Adipocyte (in vitro differentiated cells): ENCODE measurements at regions not wholly inside any gene's neighbourhood (a gene's known extent, or its start where the extent isn't known, plus 50 kb on each side); places are given as distances from the start of the nearest gene placed in this dataset.
"Not testable (repeated sequence)": the region's sequence is repeated elsewhere in the genome, so short reads cannot be mapped to it uniquely, and the experiment has no call there.

Experiments
- DNase-seq: peaks from one replicate; pipeline ENCODE4 v3.0.0-alpha.2; 2015; ENCODE audit warnings: low read depth
- H3K27me3 ChIP-seq: replicated peaks from 2 replicates; pipeline ENCODE4 v1.7.0; 2013; ENCODE audit warnings: mild to moderate bottlenecking, low read length, moderate library complexity; ENCODE audit not compliant: control insufficient read depth, insufficient read depth
- H3K36me3 ChIP-seq: 2 replicates; pipeline ENCODE4 v1.7.0; 2013; ENCODE audit warnings: low read length, mild to moderate bottlenecking, moderate library complexity; ENCODE audit not compliant: control insufficient read depth, insufficient read depth, severe bottlenecking
- H3K4me1 ChIP-seq: 2 replicates; pipeline ENCODE4 v1.7.0; 2013; ENCODE audit warnings: mild to moderate bottlenecking, low read length, moderate library complexity; ENCODE audit not compliant: control insufficient read depth, insufficient read depth
- H3K4me3 ChIP-seq: 2 replicates; pipeline ENCODE4 v1.7.0; 2013; ENCODE audit warnings: mild to moderate bottlenecking, low read length, moderate library complexity
- H3K9ac ChIP-seq: 2 replicates; pipeline ENCODE4 v1.7.0; 2013; ENCODE audit warnings: mild to moderate bottlenecking, low read length, moderate library complexity
- H3K9me3 ChIP-seq: 2 replicates; pipeline ENCODE4 v1.7.0; 2013; ENCODE audit warnings: mild to moderate bottlenecking, low read length, moderate library complexity; ENCODE audit not compliant: control insufficient read depth

DNA sequence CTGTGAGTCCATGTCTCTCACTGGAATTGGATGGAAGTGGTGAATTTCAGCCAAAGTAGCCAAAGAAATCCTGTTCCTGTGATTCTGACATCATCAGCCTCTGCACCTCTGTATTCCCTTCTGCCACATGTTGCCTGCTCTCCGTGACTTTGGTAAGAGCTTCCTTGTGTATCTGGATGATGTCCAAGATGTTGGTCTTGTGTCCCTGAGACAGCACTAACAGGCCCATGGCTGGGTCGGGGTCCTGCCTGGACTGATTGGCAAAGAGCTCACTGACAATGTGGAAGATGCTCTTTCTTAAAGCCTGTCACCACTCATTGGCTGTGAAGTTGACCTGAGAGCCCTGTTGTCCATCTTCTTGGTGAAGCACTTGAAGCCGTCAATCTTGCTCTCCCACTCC lies 247.3 kb downstream of the CWH43 start:
- H3K4me3 ChIP-seq, H3K9ac ChIP-seq, DNase-seq, H3K27me3 ChIP-seq, H3K36me3 ChIP-seq, H3K4me1 ChIP-seq, H3K9me3 ChIP-seq: not testable (repeated sequence)

DNA sequence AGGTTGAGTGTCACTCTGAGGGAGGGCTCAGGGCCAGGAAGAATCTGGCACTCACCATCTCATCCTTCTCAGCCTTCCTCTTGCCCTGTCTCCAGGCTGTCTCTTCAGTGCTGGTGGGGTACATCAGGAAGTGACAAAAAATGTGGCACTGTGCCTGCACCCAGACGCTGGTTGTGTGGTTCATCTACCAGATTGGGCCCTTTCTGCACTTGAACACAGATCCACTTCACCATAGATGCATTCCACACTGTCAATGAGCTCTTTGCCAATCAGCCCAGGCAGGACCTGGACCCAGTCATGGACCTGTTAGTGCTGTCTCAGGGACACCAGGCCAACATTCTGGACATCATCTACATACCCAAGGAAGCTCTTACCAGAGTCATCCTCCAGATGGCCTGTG lies 247.7 kb downstream of the CWH43 start:
- H3K9me3 ChIP-seq, H3K4me3 ChIP-seq, H3K4me1 ChIP-seq, H3K9ac ChIP-seq, H3K27me3 ChIP-seq, H3K36me3 ChIP-seq, DNase-seq: not testable (repeated sequence)

DNA sequence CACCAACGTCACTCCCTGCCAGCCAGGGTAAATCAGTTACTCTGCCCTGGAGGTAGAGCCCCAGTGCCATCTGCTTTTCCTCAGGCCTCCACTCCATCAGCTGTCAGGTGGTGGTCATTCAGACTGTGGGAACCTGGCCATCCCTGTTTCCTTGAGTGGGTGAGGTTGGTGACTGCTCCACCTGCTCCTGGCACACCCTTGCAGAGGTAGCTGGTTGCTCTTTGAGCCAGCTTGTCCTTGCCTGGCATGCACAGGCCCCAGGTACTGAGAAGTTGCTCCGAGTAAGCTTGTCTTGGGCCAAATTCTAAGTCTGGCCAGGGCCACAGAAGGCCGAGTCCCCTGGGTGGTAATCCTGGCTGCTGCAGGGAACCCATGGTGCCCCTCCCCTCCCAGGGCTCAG lies 248.3 kb downstream of the CWH43 start:
- H3K4me3 ChIP-seq, H3K9ac ChIP-seq, DNase-seq: not testable (repeated sequence)

DNA sequence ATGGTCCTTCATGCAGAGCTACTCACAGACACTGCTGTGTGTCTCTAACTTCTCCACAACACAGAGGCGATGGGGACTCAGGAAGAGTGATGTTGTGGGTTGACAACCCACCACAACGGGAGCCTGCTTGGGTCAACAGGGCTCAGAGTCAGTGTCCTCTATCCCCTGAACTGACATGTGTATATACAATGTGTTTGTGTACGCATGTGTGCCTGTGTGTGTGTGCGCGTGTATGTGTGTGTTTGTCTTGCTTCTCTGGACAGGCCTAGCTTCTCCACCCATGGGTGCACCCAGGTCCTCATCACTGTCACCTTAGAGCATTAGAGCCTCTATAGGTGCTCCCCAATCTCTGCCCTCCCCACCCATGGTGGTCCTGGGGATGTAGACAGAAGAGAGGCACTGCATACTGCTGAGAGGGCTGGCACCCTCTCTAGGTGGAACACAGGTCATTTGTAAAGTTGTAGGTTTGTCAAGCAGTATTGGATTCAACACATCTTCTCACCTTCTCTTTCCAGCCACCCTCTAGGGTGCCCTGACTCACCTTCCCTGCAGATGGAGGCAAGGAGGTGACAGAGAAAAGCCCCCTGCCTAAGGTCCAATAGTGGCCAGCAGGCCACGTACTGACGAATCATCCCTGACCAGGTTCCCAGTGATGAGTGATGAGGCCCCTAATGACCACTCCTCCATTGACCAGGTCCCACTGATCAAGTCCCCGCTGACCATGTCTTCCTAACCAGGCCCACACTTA lies 249.5 kb downstream of the CWH43 start:
- not testable (repeated sequence) for H3K9ac ChIP-seq, H3K27me3 ChIP-seq, H3K4me3 ChIP-seq, H3K9me3 ChIP-seq, H3K36me3 ChIP-seq, H3K4me1 ChIP-seq, DNase-seq

More for the DNA sequence above, 248.3 kb downstream of the CWH43 start:
- H3K27me3 ChIP-seq, H3K4me1 ChIP-seq, H3K36me3 ChIP-seq, H3K9me3 ChIP-seq: not testable (repeated sequence)

DNA sequence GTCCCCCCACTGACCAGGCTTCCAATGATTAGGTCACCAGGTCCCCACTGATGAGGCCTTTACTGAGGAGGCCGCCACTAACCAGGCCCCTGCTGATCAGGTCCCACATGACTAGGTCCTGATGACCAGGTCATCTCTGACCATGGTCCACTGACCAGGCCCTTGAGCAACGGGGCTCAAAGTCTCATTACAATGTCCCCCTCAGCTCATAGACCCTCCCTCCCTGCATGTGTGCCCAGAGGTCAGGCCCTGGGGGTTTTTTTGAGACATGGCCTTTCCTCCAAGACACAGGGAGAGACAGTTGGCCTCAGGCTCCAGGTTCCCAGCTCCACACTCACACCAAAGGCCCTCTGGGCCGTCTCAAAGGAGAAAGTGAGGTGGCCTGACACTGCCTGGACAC lies 250.4 kb downstream of the CWH43 start:
- not testable (repeated sequence) for H3K9me3 ChIP-seq, H3K4me3 ChIP-seq, H3K9ac ChIP-seq, H3K4me1 ChIP-seq, H3K27me3 ChIP-seq, DNase-seq, H3K36me3 ChIP-seq

DNA sequence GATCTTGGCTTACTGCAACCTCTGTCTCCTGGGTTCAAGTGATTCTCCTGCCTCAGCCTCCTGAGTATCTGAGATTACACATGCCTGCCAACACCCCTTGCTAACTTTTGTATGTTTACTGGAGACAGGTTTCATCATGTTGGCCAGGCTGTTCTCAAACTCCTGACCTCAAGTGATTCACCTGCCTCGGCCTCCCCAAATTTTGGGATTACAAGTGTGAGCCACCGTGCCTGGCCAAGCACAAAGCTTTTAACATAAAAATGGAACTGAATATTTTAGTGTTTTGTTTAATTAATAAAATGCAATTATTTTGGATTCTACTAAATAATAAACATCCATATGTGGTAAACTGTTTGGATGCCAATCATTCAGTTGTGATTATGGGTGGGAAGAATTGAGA lies 255.2 kb downstream of the CWH43 start:
- not testable (repeated sequence) for H3K9ac ChIP-seq, H3K9me3 ChIP-seq, H3K4me3 ChIP-seq, H3K36me3 ChIP-seq, H3K4me1 ChIP-seq, H3K27me3 ChIP-seq, DNase-seq

DNA sequence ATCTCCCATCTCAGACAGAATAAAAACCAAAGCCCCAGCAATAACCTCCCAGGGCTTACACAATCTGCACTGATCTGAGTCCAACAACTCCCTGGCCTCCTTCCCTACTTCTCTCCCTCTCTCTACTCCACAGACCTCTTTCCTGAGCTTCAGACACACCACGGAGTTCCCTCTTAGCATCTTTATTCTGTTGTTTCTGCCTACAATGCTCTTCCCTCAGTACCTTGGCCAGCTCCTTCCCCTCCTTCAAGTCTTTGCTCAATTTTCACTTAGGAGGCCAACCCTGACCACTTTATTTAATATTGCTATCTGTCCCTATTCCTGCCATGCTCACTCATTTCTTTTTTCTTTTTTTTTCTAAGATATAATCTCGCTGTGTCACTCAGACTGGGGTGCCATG lies 276.7 kb downstream of the CWH43 start:
- not testable (repeated sequence) for DNase-seq, H3K4me1 ChIP-seq, H3K36me3 ChIP-seq, H3K4me3 ChIP-seq, H3K9ac ChIP-seq, H3K27me3 ChIP-seq, H3K9me3 ChIP-seq

DNA sequence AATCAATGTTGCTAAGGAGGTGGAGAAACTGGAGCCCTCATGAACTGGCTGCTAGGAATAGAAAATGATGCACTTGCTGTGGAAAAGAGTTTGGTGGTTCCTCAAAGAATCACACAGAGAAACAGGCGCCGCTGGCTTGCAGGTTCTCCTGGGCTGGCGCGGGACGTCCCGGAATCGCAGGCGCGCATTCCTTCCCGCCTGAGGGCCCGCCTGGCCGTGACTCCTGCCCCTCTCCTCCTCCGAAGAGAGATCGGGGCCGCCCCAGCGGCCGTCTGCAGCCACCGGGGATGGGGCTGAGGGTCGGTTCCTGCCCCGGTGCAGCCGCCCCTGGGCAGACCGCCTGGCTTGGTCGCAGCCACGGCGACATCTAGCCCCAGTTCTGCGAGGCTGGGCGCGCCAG lies 284.4 kb downstream of the CWH43 start:
- not testable (repeated sequence) for H3K4me3 ChIP-seq, H3K9me3 ChIP-seq, H3K4me1 ChIP-seq, H3K36me3 ChIP-seq, H3K27me3 ChIP-seq, DNase-seq, H3K9ac ChIP-seq

DNA sequence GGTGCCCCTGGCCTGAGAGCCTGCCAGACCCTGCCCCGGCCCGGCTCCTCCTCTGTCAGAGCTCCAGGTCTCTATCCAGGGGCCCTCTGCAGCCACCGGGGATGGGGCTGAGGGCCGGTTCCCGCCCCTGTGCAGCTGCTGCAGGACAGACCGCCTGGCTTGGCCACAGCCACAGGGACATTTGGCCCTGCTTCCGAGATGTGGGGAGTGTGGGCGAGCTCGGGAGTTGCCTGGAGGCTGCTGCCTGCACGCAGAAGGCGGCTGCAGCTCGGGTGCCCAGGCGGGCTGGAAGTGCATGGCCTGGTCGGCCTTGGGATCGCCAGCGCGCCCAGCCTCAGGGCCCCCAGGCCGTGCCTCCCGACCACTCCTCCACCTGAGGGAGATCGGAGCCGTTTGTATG lies 284.8 kb downstream of the CWH43 start:
- not testable (repeated sequence) for H3K36me3 ChIP-seq, H3K9ac ChIP-seq, H3K9me3 ChIP-seq, H3K4me1 ChIP-seq, DNase-seq, H3K4me3 ChIP-seq, H3K27me3 ChIP-seq

DNA sequence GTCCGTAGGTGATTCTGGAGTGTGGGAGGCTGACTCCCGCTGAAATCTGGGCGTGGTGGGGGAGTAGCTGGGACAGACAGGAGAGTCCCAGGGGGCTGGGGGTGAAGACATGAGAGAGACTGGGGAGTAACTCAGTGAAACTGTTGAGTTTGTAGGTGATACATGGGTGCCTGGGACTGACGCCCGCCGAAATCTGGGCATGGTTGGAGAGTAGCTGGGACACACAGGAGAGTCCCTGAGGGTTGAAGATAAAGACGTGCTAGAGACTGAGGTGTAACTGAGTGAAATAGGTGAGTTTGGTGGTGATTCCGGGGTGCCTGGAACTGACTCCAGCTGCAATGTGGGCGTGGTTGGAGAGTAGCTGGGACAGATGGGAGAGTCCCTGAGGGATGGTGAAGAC lies 299.8 kb downstream of the CWH43 start:
- DNase-seq, H3K36me3 ChIP-seq, H3K9me3 ChIP-seq, H3K4me3 ChIP-seq, H3K9ac ChIP-seq, H3K4me1 ChIP-seq, H3K27me3 ChIP-seq: not testable (repeated sequence)

DNA sequence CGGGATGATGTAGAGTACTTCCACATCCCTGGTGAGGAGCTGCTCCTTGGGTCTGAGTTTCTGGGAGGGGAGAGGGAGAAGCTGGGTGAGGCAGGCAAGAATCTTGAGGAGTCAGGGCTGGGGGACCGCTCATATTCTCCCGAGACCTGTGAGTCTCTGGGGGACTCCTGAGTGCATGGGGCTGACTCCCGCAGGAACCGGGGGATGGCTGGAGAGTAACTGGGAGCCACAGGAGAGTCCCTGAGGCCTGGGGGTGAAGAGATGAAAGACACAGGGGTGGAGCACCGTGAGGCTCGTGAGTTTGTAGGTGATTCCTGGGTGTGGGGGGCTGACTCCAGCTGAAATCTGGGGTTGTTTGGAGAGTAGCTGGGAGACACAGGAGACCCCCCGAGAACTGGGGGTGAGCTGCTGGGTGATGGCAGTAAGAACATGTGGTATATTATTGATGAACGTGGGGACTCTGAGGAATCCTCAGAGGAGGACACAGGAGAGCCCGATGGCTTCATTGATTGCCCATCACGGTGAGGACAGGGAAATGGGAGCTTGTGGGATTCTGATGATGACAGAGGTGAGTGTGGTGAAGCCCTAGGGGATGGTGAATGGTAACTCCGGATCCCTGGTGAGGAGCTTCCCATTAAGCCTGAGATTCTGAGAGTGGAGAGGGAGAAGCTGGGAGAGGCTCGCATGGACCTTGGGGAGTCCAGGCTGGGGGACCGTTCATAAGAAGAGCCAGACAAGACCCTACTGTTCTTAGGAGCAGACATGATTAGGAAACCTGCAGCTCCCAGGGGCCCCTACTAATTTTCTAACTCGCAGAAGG lies 301.1 kb downstream of the CWH43 start:
- not testable (repeated sequence) for H3K4me3 ChIP-seq, H3K9me3 ChIP-seq, H3K27me3 ChIP-seq, H3K4me1 ChIP-seq, DNase-seq, H3K36me3 ChIP-seq, H3K9ac ChIP-seq

DNA sequence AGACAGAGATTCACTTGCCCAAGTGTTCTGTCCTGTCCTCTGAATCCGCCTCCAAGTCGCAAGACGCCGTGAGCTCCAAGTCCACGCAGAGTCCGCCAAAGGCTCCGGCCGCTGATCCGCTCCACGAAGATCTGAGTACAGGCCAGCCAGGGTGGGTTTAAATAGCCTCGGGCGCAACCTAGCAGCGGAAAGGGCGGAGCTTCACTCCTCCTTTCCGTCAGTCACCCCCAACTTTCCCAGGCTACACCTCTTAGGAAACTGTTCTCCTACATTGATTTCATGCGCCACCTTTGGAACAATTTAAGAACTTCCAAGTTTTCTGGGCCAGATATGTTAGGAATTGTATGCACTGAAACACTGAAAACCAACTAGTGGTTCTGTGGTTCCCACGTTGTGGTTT lies 301.8 kb downstream of the CWH43 start:
- not testable (repeated sequence) for H3K4me3 ChIP-seq, H3K9me3 ChIP-seq, H3K27me3 ChIP-seq, H3K9ac ChIP-seq, H3K36me3 ChIP-seq, DNase-seq, H3K4me1 ChIP-seq
